Naive thymus-derived CD4-positive, alpha-beta T cell (primary cell): ENCODE measurements at regions not wholly inside any gene's neighbourhood (a gene's known extent, or its start where the extent isn't known, plus 50 kb on each side); places are given as distances from the start of the nearest gene placed in this dataset.
"Not testable (repeated sequence)": the region's sequence is repeated elsewhere in the genome, so short reads cannot be mapped to it uniquely, and the experiment has no call there.

Source experiments
- ATAC-seq: fragments of 150-1000 bp; cut with Tn5 transposase; 2 replicates; pipeline ENCODE4 v1.10.0; 2021; ENCODE audit warnings: mild to moderate bottlenecking, moderate library complexity
- CTCF ChIA-PET: fragments of 350-600 bp; sonication (Branson Sonifier 250); formaldehyde crosslinking; loops from one replicate; lab custom pipeline; 2021; ENCODE audit warnings: antibody characterized with exemption; lab: Charles Lee
- POLR2A ChIA-PET: fragments of 350-600 bp; sonication (Branson Sonifier 250); formaldehyde crosslinking; loops from one replicate; lab custom pipeline; 2021; ENCODE audit warnings: antibody characterized with exemption, inconsistent platforms; lab: Charles Lee
- DNase-seq, 9 donors: peaks; one replicate each; pipeline versions ENCODE4 v3.0.0 to v3.0.0-alpha.2; 2020 to 2022; ENCODE audit warnings: mixed read lengths in 1 of 9
- H3K27ac ChIP-seq: one replicate; pipeline ENCODE4 v1.7.0; 2013; ENCODE audit warnings: mild to moderate bottlenecking, low read depth, low read length, moderate library complexity
- H3K27me3 ChIP-seq, 2 donors: one replicate each; pipeline ENCODE4 v1.7.0; 2013; ENCODE audit warnings: low read length in 2 of 2, mild to moderate bottlenecking in 2 of 2, moderate library complexity in 2 of 2; ENCODE audit not compliant: control insufficient read depth in 2 of 2, insufficient read depth in 2 of 2
- H3K36me3 ChIP-seq, 3 experiments: 1 replicate in 2 of 3; 2 replicates in 1 of 3; pipeline ENCODE4 v1.7.0; 2013; ENCODE audit warnings: low read length in 3 of 3, mild to moderate bottlenecking in 3 of 3, moderate library complexity in 1 of 3; ENCODE audit not compliant: insufficient read depth in 3 of 3, control insufficient read depth in 2 of 3
- H3K4me1 ChIP-seq, 2 donors: one replicate each; pipeline ENCODE4 v1.7.0; 2013; ENCODE audit warnings: low read length in 2 of 2, mild to moderate bottlenecking in 2 of 2, moderate library complexity in 1 of 2; ENCODE audit not compliant: control insufficient read depth in 2 of 2, insufficient read depth in 2 of 2
- H3K4me3 ChIP-seq: 2 replicates; pipeline ENCODE4 v1.7.0; 2013; ENCODE audit warnings: mild to moderate bottlenecking, low read length
- H3K9me3 ChIP-seq, 3 experiments: 1 replicate in 2 of 3; 2 replicates in 1 of 3; pipeline ENCODE4 v1.7.0; 2013; ENCODE audit warnings: low read length in 3 of 3; ENCODE audit not compliant: control insufficient read depth in 2 of 3
- H3K27ac Mint-ChIP-seq, 9 donors: one replicate each; pipeline ENCODE4 v1.8.0; 2020 to 2022; ENCODE audit warnings: mixed read lengths in 9 of 9, mild to moderate bottlenecking in 8 of 9, moderate library complexity in 5 of 9, inconsistent platforms in 2 of 9
- H3K27me3 Mint-ChIP-seq, 5 donors: one replicate each; pipeline ENCODE4 v1.8.0; 2021 to 2022; ENCODE audit warnings: mixed read lengths in 5 of 5, mild to moderate bottlenecking in 1 of 5
- H3K36me3 Mint-ChIP-seq, 5 donors: one replicate each; pipeline ENCODE4 v1.8.0; 2020 to 2022; ENCODE audit warnings: mixed read lengths in 5 of 5, mild to moderate bottlenecking in 3 of 5, inconsistent platforms in 1 of 5
- H3K4me1 Mint-ChIP-seq, 7 donors: one replicate each; pipeline ENCODE4 v1.8.0; 2020 to 2022; ENCODE audit warnings: mixed read lengths in 7 of 7, mild to moderate bottlenecking in 3 of 7, inconsistent platforms in 1 of 7
- H3K4me3 Mint-ChIP-seq, 10 donors: one replicate each; pipeline ENCODE4 v1.8.0; 2020 to 2022; ENCODE audit warnings: mild to moderate bottlenecking in 10 of 10, mixed read lengths in 10 of 10, moderate library complexity in 6 of 10, inconsistent platforms in 2 of 10
- H3K9me3 Mint-ChIP-seq, 11 donors: one replicate each; pipeline ENCODE4 v1.8.0; 2020 to 2022; ENCODE audit warnings: mixed read lengths in 11 of 11, mild to moderate bottlenecking in 4 of 11, inconsistent platforms in 1 of 11, moderate library complexity in 1 of 11
- intact Hi-C, 2 donors: fragments of 100-400 bp; cut with micrococcal nuclease; formaldehyde crosslinking; loops; one replicate each; pipeline ENCODE4 v1.15.1; 2023

- peak in 1 of 9 donors; percentile 48 for DNase-seq
- Histone ChIP-seq H3K27me3 (no peaks in the 10 kb centered on the region), H3K9me3 (peaks cover 0 to 4% (median 0%) of the 10 kb centered on the region in 3 experiments), H3K36me3 (no peaks in the 10 kb centered on the region), H3K27ac (no peak overlapping the region), H3K4me1 (no peaks in the 10 kb centered on the region), H3K4me3 (no peak overlapping the region)
- intact Hi-C loops, result no loop called here
- Mint-ChIP-seq H3K36me3 (peaks cover 0 to 4% (median 0%) of the 10 kb centered on the region in 5 donors), H3K9me3 (peaks cover 0 to 12% (median 6%) of the 10 kb centered on the region in 11 donors), H3K27ac (no peak overlapping the region), H3K27me3 (no peaks in the 10 kb centered on the region), H3K4me1 (no peaks in the 10 kb centered on the region), H3K4me3 (no peak overlapping the region)
- POLR2A ChIA-PET, result interaction anchor here (0.7 kb wide), 1 partner anchor 45 kb away, joined by 4 read pairs; no protein-coding TSS in a partner anchor
- CTCF ChIA-PET, result no interaction called here
- peak; percentile 32 for ATAC-seq
Measured at GRCh38 chr15:20340331-20340811, 201.2 kb downstream of the GOLGA6L6 start.

GRCh38 chr15:20339086-20339791, 202.4 kb downstream of the GOLGA6L6 start:
- intact Hi-C loops, H3K4me1 Mint-ChIP-seq, H3K4me3 ChIP-seq, H3K27me3 Mint-ChIP-seq, H3K36me3 Mint-ChIP-seq, POLR2A ChIA-PET, ATAC-seq, H3K27ac Mint-ChIP-seq, H3K27me3 ChIP-seq, H3K4me1 ChIP-seq, H3K36me3 ChIP-seq, H3K9me3 ChIP-seq, H3K27ac ChIP-seq, DNase-seq, H3K4me3 Mint-ChIP-seq, CTCF ChIA-PET: not testable (repeated sequence)
- H3K9me3 Mint-ChIP-seq, result peaks cover 0 to 12% (median 6%) of the 10 kb centered on the region in 11 donors

- H3K4me1 Mint-ChIP-seq, H3K27me3 Mint-ChIP-seq, H3K27me3 ChIP-seq, H3K9me3 ChIP-seq, intact Hi-C loops, H3K36me3 ChIP-seq, H3K27ac Mint-ChIP-seq, ATAC-seq, H3K4me3 ChIP-seq, H3K27ac ChIP-seq, H3K36me3 Mint-ChIP-seq, CTCF ChIA-PET, H3K4me1 ChIP-seq, POLR2A ChIA-PET, H3K4me3 Mint-ChIP-seq, DNase-seq: not testable (repeated sequence)
- peaks cover 0 to 12% (median 6%) of the 10 kb centered on the region in 11 donors for H3K9me3 Mint-ChIP-seq
Measured at GRCh38 chr15:20338671-20339070, 202.9 kb downstream of the GOLGA6L6 start.

GRCh38 chr15:20337238-20337637, 204.4 kb downstream of the GOLGA6L6 start:
- POLR2A ChIA-PET, H3K4me1 Mint-ChIP-seq, H3K27ac ChIP-seq, H3K27me3 ChIP-seq, ATAC-seq, H3K4me3 ChIP-seq, intact Hi-C loops, H3K9me3 ChIP-seq, H3K36me3 ChIP-seq, H3K27me3 Mint-ChIP-seq, H3K4me1 ChIP-seq, H3K4me3 Mint-ChIP-seq, DNase-seq, CTCF ChIA-PET, H3K36me3 Mint-ChIP-seq: not testable (repeated sequence)
- peaks cover 0 to 12% (median 6%) of the 10 kb centered on the region in 11 donors for H3K9me3 Mint-ChIP-seq
- peak overlapping the region in 1 of 9 donors; percentile 6 for H3K27ac Mint-ChIP-seq

- H3K4me1 ChIP-seq, POLR2A ChIA-PET, H3K36me3 ChIP-seq, H3K4me1 Mint-ChIP-seq, H3K36me3 Mint-ChIP-seq, H3K27ac ChIP-seq, H3K27me3 ChIP-seq, DNase-seq, H3K4me3 ChIP-seq, H3K27me3 Mint-ChIP-seq, H3K27ac Mint-ChIP-seq, ATAC-seq, CTCF ChIA-PET, intact Hi-C loops, H3K4me3 Mint-ChIP-seq, H3K9me3 ChIP-seq: not testable (repeated sequence)
- H3K9me3 Mint-ChIP-seq, result peaks cover 0 to 12% (median 6%) of the 10 kb centered on the region in 11 donors
Measured at GRCh38 chr15:20334451-20334850, 207.1 kb downstream of the GOLGA6L6 start.

GRCh38 chr15:20325751-20326150, 215.8 kb downstream of the GOLGA6L6 start:
- POLR2A ChIA-PET, H3K4me3 Mint-ChIP-seq, H3K4me3 ChIP-seq, H3K4me1 Mint-ChIP-seq, H3K27me3 ChIP-seq, H3K36me3 ChIP-seq, CTCF ChIA-PET, ATAC-seq, H3K4me1 ChIP-seq, DNase-seq, H3K36me3 Mint-ChIP-seq, H3K9me3 Mint-ChIP-seq, H3K27me3 Mint-ChIP-seq, H3K27ac ChIP-seq, intact Hi-C loops, H3K27ac Mint-ChIP-seq, H3K9me3 ChIP-seq: not testable (repeated sequence)

- POLR2A ChIA-PET, H3K9me3 ChIP-seq, H3K27ac ChIP-seq, H3K4me1 ChIP-seq, intact Hi-C loops, H3K4me3 Mint-ChIP-seq, H3K9me3 Mint-ChIP-seq, ATAC-seq, H3K4me3 ChIP-seq, H3K36me3 ChIP-seq, H3K4me1 Mint-ChIP-seq, DNase-seq, H3K27ac Mint-ChIP-seq, H3K36me3 Mint-ChIP-seq, H3K27me3 ChIP-seq, CTCF ChIA-PET, H3K27me3 Mint-ChIP-seq: not testable (repeated sequence)
Measured at GRCh38 chr15:20317132-20317531, 224.5 kb downstream of the GOLGA6L6 start.
